Fibroblast of skin of scalp (primary cell): ENCODE measurements at regions not wholly inside any gene's neighbourhood (a gene's known extent, or its start where the extent isn't known, plus 50 kb on each side); places are given as distances from the start of the nearest gene placed in this dataset.
A peak's percentile ranks its signal among the peaks of the same experiment; 100 is the strongest.
"Not testable (repeated sequence)": the region's sequence is repeated elsewhere in the genome, so short reads cannot be mapped to it uniquely, and the experiment has no call there.

Experiments
- DNase-seq: peaks from one replicate; pipeline ENCODE4 v3.0.0-alpha.2; 2013

DNA sequence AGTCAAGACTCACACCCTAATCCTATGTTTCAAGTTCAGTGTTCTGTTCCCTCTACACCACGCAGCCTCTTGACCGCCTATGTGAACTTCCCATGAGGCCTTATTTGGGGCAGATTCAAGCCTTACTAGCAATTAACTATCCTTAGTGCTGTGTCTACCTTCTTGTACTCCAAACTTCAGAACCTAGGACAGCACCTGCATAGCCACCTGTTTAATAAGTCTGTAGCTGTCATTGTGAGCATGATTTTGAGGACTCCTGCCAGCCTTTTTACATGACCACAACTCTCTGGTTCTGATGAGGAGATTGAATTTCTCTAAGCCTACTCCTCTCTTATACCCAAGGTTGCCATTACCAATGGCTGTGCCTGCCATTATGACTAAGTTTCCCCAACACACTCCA lies 50.8 kb upstream of the PCSK1 start:
- peak; percentile 53 for DNase-seq

DNA sequence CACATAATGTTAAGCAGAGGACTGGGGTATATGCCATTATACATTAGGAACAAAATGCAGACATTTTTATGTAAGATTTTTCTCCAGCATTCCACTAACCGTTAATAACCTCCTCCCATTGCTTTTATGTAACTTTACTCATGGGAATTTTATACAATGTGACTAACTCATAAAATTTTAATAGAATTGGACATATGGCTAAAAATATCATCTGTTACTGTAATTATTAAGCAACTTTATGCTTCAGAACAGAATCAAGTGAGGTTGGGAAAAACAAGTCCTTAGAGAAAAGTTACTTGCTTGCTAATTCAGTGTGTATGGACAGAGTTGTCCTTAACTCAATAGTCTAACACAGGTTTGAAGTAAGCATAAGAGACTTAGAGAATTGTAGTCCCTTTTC lies 54.8 kb upstream of the PCSK1 start:
- DNase-seq = peak; percentile 31

DNA sequence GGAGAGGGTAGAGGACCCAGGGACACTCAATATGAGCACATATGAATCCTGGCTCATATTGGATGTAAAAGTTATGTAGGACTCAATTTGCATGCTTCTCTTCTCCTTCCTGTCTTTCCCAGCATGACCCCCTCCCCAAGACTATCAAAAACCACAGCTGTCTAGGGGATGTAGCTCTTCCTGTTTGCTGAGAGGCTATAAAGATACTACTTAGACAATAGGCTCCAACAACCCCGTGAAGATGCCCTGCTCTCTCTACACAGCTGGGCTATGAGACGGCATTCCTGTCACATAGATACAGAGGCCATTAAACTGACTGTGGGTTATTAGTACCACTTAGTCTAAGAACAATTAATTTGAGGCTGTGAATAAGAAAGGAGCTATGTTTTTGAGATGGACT lies 56.5 kb upstream of the PCSK1 start:
- DNase-seq = no peak

DNA sequence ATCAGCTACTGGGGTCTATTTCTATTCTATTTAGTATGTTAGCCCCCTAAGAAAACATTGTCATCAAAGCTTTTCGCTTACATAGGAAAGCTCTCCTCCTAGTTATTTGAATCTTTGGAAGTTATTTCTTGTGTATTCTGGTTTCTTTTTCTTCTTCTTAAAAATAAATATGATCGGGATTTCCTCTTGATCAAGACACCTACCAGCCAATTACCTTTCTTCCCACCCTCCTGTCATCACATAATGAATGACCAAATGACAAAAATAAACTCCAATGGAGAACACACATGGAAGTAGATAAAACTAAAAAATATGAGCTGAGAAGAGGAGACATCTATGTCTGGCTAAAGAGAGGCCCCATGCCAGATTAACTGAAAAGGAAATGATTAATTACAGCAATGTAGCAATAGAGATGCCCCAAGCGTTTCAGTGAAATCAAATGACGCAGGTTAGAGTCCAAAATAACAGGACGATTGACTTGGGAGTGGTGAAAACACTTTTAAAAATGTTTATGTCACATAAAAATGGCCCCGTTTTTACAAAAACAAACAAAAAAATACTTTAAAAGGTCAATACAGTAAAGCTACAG lies 59.5 kb upstream of the PCSK1 start:
- DNase-seq = no peak

DNA sequence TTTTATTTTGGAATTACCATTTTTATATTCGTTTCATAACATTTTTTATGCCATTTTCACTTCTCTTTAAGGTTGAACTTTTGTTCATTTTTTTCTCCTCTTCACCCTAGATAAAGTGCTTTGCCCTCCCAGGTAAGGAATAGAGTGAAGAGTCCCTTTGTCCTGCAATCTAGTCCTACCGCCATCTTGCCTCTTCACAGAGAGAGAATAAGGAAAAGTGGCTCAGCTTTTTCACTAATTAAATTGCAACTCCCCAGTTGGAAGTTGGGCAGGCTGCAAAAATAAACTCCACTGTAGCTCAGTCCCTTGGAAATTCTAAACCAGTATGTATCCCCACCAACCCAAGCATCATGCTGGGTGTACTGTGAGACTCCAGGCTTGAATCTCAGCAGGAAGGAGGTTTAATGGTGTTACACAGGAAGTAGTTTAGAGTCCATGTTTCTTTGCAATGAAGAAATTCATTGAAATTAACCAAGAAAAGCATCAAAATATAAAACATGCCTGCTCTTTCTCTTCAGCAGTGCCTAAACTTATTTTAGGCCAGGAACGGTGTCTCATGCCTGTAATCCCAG lies 60.3 kb upstream of the PCSK1 start:
- no peak for DNase-seq

DNA sequence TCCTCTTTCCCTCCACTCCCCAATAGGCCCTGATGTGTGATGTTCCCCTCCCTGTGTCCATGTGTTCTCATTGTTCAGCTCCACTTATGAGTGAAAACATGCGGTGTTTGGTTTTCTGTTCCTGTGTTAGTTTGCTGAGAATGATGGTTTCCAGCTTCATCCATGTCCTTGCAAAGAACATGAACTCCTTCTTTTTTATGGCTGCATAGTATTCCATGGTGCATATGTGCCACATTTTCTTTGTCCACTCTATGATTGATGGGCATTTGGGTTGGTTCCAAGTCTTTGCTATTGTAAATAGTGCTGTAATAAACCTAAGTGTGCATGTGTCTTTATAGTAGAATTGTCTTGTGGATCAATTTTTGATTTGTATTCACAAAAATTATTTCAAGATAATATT lies 62.4 kb upstream of the PCSK1 start:
- not testable (repeated sequence) for DNase-seq

DNA sequence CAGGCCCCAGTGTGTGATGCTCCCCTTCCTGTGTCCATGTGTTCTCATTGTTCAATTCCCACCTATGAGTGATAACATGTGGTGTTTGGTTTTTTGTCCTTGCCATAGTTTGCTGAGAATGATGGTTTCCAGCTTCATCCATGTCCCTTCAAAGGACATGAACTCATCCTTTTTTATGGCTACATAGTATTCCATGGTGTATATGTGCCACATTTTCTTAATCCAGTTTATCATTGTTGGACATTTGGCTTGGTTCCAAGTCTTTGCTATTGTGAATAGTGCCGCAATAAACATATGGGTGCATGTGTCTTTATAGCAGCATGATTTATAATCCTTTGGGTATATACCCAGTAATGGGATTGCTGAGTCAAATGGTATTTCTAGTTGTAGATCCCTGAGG lies 64.0 kb upstream of the PCSK1 start:
- DNase-seq = not testable (repeated sequence)

DNA sequence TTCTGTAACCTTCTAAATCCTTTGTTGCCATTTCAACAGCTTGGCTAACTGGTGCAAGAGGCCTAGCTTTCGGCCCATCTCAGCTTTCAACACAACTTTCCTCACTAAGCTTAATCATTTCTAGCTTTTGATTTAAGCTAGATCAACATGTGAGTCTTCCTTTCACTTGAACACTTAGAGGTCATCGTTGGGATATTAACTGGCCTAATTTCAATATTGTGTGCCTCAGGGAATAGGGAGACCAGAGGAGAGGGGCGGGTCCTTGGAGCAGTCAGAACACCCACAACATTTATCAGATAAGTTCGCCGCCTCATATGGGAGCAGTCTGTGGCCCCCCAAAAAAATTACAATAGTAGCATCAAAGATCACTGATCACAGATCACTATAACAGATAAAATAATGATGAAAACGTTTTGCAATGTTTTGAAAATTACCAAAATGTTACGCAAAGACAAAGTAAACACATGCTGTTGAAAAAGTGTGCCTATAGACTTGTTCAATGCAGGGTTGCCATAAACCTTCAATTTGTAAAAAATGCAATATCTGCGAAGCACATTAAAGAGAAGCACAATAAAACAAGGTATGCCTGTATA lies 66.8 kb upstream of the PCSK1 start:
- DNase-seq = no peak

DNA sequence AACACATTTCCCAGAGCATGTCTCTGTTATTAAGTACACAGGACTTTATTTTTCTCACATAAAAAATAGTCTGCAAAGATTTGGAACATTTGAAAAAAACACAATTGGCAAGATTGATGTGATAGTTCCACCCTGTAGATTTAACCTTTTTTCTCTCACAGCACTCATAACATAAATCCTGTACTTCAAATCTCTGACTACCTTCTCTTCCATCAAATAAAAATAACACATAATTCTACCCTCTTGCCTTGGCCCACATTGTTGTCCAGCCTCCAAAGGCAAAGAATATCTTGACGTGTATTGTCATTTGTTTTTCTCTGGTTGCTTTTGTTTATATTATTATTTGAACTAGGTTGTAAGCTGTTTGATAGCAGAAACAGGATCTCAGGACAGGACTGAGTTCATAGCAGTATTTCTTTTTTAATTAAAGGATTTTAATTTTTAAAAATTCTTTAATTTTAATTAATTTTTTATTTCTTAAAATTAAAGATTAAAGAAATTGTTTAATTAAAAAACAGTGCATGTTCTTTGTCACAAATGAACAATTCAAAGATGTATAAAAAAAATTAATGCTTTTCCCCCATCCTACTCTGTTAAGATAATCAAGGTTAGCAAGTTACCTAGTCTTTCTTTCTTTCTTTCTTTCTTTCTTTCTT lies 69.1 kb upstream of the PCSK1 start:
- no peak for DNase-seq

DNA sequence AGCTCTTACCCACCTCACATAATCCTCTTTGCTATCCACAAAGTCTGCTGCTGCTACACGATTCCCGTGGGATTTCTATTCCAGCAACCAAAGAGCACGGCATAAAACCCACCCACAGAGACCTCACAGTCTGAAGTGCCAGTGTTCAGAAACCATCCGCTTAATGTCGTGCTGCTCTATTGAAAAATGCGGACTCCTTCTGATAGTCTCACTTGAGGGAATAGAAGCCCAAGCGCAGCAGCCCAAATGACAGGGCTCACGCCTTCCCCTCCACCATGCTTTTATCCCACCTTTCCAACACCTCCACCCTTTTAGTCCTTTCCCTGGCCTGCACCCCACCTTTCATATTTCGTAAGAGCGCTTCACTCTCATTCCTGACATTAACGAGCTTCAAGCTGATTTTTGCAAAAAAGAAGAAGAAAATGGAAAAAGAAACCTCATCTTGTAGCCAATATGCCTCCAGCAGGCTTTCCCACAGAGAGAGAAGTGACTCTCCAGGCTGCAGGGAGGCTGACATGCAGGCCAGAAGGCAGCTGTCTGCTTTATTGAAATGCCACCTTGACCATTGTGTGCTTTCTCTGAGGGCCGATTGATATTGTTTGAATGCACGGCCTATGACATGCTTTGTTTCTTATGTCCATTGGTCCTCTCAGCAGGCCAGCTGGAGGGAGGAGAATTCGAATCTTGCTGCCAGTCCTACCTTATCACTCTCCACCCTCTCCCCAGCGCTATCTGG lies 70.6 kb upstream of the PCSK1 start:
- DNase-seq = no peak

DNA sequence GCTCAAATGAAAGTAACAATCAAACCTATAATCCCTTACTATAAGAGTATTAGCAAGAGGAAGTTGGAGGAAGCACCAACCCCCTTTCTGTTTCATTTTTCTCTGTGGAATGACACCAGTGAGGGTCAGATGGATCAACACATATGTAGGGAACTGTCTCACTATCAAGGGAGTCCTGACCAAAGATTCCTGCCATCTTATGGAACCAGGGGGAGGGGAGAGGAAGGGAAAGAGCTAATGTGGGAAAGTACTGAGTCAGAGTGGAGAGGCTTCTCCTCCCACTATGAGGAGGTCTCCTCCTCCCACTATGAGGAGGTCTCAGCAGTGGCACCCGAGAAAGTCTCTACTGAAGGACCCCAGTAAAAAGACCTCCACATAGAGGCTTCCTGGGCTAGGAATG lies 73.3 kb upstream of the PCSK1 start:
- peak; percentile 21 for DNase-seq

DNA sequence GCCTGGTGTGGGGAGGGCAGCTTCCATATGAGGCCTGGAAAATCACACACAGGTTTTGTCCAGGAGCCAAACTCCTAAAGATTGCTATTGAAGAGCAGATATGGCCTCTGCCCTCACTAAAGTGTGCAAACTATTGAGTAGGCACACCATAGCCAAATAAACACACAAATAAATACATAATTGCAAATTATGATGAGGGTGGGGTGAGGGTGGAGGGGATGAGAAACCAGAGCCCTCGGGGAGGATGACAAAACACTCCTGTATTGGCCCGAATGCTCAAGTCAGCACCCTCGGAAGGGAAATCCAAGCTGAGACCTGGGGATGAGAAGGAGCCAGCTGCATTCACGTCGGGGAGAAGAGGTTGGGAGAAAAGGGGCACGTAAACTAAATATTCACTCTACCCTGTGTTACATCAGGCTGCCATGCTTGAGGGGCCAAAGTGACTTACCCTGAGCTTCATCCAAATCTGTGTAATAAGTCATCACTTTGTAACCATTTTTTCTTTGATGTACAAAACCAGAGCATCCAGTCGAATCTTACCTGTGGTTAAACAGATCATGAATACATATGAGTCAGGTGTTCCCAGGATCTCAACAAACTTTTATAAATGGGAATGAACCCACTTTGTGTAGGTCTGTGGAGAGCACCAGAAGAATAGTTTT lies 73.9 kb upstream of the PCSK1 start:
- DNase-seq = no peak

DNA sequence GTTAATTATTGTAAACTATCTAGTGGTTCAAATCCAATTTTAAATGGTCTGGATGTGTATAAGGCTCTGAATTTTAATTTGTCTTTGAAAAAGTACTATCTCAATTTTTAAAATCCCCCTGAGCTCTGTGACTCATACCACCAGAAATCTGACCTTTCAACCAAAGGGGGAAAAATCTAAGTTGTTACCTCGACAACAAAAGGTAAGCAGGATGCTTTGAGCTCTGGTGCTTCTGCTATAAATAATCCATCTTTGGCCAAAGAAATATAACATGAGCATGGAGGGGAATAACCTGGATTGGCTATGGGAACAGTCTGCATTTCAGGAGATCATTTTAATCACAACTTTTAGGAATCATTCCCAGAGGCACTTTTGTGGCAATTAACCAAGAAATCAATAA lies 76.3 kb upstream of the PCSK1 start:
- DNase-seq = no peak

DNA sequence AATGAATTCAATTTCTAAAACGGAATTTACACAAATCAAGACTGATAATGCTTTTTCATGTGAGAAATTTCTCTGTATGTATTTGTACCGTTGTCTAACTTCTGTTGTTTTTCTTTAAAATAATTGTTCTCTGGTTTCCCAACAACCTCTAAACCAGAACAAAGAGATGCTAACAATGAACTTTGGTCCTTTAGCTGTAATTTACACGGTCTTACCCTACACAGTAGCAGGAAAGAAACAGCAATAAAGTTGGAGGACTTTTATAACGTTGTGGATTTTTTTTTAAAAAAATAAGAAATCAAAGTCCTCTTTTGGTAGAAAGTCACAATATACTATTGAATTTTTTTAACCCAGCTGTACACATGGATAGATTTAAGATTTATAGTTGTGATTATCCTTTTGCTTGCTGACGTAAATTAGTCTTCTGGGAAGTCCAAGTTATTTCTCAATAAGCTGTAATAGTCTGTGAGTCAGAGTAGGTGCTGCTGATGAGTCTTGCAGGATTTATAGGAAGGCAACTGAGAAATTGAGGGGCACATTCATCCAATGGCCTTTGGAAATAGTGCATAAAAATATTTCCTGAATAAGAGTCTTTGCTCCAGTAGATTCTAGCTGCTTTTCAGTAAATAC lies 76.8 kb upstream of the PCSK1 start:
- peak; percentile 74 for DNase-seq

DNA sequence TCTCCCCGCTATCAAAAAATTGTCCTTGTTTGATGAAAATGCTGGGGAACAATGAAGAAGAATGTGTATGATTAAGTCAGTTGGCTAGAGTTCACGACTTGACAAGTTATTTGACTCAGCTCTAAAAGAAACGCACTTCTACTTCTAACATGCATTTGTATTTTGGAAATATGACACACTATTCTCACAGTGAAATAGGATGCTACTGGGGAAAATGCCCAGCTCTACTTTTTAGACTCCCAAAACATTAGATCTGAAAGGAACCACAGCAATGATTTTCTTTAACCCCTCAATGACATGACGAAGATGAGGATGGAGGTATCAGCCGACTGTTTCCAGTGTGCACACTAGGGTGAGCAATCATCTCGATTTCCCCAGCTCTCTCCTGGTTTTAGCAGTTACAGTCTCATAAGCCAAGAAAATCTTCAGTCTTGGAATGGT lies 83.6 kb upstream of the PCSK1 start:
- DNase-seq = no peak

DNA sequence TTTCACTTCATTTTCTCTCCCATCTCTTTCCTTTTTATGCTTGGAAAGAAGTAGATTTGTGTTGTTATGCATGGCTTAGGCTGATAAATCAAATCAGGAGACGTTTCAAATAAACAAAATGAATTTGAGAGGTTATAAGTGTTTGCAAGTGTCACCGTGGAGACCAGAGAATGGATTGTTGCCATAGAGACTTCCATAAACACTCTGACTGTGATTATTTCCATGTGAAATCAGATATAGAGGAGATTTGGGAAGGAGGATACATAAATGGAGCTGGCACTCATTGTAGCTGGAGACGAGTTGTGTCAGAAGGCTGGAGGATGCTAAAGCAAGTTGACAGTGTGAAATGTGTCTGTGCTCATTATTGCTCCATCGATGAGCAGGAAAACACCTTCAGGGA lies 84.2 kb upstream of the PCSK1 start:
- DNase-seq = no peak

DNA sequence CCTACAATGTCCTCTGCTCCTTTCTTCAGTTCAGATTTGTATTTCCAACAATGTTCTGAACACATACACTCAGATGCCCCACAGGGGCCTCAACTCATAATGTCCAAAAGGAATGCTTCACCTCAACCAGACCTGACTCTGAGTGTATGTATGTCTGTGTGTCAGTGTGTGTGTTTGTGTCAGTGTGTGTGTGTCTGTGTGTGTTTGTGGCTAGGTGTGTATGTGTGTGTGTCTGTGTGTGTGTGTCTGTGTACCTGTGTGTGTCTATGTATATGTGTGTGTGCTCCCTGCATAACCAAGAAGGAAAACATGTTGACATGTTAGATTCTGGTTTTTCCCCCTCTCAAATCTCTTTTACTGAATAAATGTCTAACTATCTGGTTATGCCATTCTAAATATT lies 87.3 kb upstream of the PCSK1 start:
- DNase-seq = no peak

DNA sequence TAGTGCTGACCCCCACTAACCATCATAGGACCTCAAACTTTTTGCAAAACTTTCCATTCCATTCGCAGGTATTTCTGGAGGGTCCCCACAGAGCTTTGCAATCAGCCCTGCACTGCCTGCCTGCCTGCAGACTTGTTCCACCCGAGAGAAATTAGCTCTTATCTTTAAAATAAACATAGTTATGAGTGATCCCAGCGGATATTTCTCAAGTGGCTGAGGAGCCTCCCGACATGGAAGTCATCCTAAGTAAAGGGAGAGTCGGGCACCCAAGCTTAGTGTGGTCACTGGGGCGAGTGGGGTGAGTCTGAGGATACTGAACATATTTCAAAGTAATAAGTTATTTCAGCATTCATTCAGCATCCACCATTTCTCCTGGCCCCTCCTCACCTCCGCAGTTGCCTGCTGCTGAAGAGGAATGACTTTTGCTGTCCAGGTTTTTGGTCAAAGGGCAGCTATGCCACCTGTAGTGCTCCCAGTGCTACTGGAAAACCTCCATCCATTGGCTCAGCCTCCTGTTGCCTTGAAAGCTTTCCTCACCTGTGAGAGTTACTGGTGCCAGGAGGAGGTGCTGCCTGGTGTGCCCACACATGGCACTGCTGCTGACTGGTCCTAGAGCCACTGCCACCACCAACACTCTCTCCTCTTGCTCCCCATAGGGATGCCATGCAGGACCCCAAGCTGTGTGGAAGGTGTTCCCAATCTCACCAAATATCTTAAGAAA lies 89.7 kb upstream of the PCSK1 start:
- no peak for DNase-seq

DNA sequence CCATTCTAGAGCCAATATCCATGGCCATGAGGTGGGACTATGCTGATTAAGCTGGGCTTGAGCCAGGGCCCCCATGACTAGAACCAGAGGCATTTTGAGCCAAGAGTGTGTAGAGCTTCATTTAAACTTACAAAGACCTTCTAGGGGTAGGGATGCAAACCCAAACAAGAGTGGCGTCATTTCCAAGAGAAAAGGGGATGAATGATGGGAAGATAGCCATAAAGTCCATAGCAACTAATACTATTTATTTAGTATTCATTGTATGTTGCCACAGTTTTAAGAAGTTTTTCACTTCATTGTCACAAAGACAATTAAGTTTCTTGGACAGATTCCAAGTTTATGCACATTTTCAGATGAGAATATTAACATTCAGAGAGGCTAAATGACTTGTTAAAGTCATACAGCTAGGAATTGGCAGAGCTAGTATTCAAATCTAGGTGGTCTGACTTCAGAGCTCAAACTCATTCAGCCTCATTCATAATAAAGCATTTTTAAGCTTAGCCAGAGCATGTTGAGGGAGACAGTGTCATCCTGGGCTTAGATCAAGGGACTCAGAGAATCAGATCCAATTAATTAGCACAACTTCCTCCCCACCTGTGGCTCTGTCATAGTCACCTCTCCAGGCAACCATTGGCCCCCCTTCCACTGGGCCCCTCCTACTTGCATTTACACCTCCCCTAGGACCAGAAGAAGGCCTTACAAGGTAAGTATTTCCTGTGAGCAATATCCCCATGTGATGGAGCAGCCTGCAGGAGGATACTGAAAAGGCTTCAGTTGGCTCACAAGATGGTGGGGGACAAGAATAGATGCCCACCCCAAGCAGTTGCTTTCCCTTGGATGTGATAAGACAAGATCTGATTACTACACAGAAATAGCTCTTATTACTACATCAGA lies 95.0 kb upstream of the PCSK1 start:
- DNase-seq = no peak

DNA sequence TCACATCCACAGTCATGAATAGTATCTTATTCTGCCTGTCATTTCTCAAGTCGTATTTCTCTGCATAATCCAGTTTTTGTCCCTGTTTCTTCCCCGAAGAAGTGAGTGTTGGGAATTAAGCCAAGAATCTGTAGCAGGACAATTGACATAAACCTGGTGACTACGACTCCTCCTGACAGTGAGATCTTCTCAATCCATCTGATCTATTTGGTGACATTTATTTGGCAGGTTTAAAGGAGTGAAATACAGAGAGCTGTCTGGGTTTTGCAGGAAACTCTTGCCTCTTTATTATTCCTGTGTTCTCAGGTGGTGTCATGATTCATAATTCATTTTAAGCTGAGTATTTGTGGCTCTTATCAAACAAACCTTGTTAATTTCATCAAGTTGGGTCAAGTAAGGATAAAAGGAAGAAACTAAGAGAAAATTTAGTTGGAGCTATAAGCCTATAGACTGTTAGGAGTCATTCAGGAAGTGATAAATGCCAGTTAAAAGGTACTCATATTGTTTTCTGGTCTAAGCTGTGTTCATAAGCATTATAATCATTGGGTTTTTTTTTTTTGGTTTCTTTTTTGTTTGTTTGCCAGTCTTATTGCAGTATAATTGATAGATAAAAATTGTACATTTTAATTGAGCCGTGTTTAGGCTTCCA lies 95.9 kb upstream of the PCSK1 start:
- no peak for DNase-seq
